Keratinocyte (primary cell): ENCODE measurements at regions not wholly inside any gene's neighbourhood (a gene's known extent, or its start where the extent isn't known, plus 50 kb on each side); places are given as distances from the start of the nearest gene placed in this dataset.
"Not testable (repeated sequence)": the region's sequence is repeated elsewhere in the genome, so short reads cannot be mapped to it uniquely, and the experiment has no call there.

ENCODE experiments used
- DNase-seq: peaks from one replicate; pipeline ENCODE4 v3.0.0-alpha.2; 2011; ENCODE audit warnings: low read depth, missing footprints, low spot score
- FAIRE-seq: peaks from 2 replicates; lab custom pipeline; 2011; peaks lifted over from hg19 to GRCh38; lab: Jason Lieb, UNC
- H2AFZ ChIP-seq: 2 replicates; pipeline ENCODE4 v1.6.0; 2012; ENCODE audit warnings: low read length, control low read depth, inconsistent platforms; ENCODE audit not compliant: control insufficient read depth
- H3K27ac ChIP-seq: 2 replicates; pipeline ENCODE4 v1.5.1; 2011; ENCODE audit warnings: low read length; ENCODE audit not compliant: control insufficient read depth, insufficient read depth
- H3K27me3 ChIP-seq: 3 replicates; pipeline ENCODE4 v1.6.0; 2011; ENCODE audit warnings: low read length; ENCODE audit not compliant: control insufficient read depth, insufficient read depth; ENCODE audit errors: extremely low read depth
- H3K36me3 ChIP-seq, 2 experiments: 2 replicates in 1 of 2; 3 replicates in 1 of 2; pipeline ENCODE4 v1.5.1; 2011; ENCODE audit warnings: low read length in 2 of 2, mild to moderate bottlenecking in 1 of 2; ENCODE audit not compliant: control insufficient read depth in 2 of 2, insufficient read depth in 2 of 2; ENCODE audit errors: extremely low read depth in 1 of 2
- H3K4me1 ChIP-seq: 3 replicates; pipeline ENCODE4 v1.5.1; 2011; ENCODE audit warnings: low read length; ENCODE audit not compliant: control insufficient read depth, insufficient read depth; ENCODE audit errors: extremely low read depth
- H3K4me2 ChIP-seq: 3 replicates; pipeline ENCODE4 v1.6.0; 2011; ENCODE audit warnings: low read depth, low read length; ENCODE audit not compliant: control insufficient read depth, insufficient read depth; ENCODE audit errors: extremely low read depth
- H3K4me3 ChIP-seq, 3 experiments: fragments of 200-600 bp in 1 of 3; sonication (generic) in 1 of 3; 2 replicates in 2 of 3; 3 replicates in 1 of 3; pipeline ENCODE4 v1.5.1; 2011 to 2016; ENCODE audit warnings: low read length in 3 of 3, mild to moderate bottlenecking in 3 of 3, control low read depth in 2 of 3, inconsistent platforms in 1 of 3, low read depth in 1 of 3, mixed read lengths in 1 of 3, mixed run types in 1 of 3, moderate library complexity in 1 of 3; ENCODE audit not compliant: control insufficient read depth in 2 of 3, insufficient read depth in 2 of 3; ENCODE audit errors: extremely low read depth in 1 of 3
- H3K79me2 ChIP-seq: 2 replicates; pipeline ENCODE4 v1.6.0; 2012; ENCODE audit warnings: low read length; ENCODE audit not compliant: control insufficient read depth, insufficient read depth
- H3K9ac ChIP-seq: 3 replicates; pipeline ENCODE4 v1.6.0; 2011; ENCODE audit warnings: low read length; ENCODE audit not compliant: control insufficient read depth, insufficient read depth; ENCODE audit errors: extremely low read depth
- H3K9me1 ChIP-seq: 3 replicates; pipeline ENCODE4 v1.6.0; 2011; ENCODE audit warnings: low read length; ENCODE audit not compliant: control insufficient read depth, insufficient read depth; ENCODE audit errors: extremely low read depth
- H3K9me3 ChIP-seq: 2 replicates; pipeline ENCODE4 v1.5.1; 2012; ENCODE audit warnings: low read depth, low read length; ENCODE audit not compliant: control insufficient read depth
- H4K20me1 ChIP-seq: 3 replicates; pipeline ENCODE4 v1.6.0; 2011; ENCODE audit warnings: low read length; ENCODE audit not compliant: control insufficient read depth, insufficient read depth; ENCODE audit errors: extremely low read depth
- CTCF ChIP-seq, 3 experiments: IDR thresholded peaks in 1 of 3; conservative IDR thresholded peaks in 1 of 3; optimal IDR thresholded peaks in 1 of 3; 2 replicates in 2 of 3; 3 replicates in 1 of 3; pipeline versions ENCODE3 to v1.5.1; 2011; ENCODE audit warnings: low read length in 3 of 3, mild to moderate bottlenecking in 3 of 3, moderate library complexity in 2 of 3, control low read depth in 1 of 3, inconsistent platforms in 1 of 3; ENCODE audit not compliant: insufficient read depth in 2 of 3; ENCODE audit errors: extremely low read depth in 1 of 3
- EZH2 ChIP-seq: IDR thresholded peaks from one replicate; pipeline ENCODE4 v1.6.1; 2012; ENCODE audit warnings: inconsistent platforms, mild to moderate bottlenecking, low read length, moderate library complexity
- dilution Hi-C: fragments of 300-500 bp; cut with MboI; formaldehyde crosslinking; loops from one replicate; pipeline ENCODE4 v1.7.0; 2020; ENCODE audit warnings: low sequenced_read_pairs; ENCODE audit not compliant: extremely low pct_ligation_motif_present

- no peak overlapping the region for H2AFZ ChIP-seq
- dilution Hi-C loops: no loop called here
- H3K9me3 ChIP-seq: no peaks in the 10 kb centered on the region
- H3K27me3 ChIP-seq: no peaks in the 10 kb centered on the region
- no peaks in the 10 kb centered on the region for H4K20me1 ChIP-seq
- H3K9ac ChIP-seq: no peak overlapping the region
- H3K4me2 ChIP-seq: no peak overlapping the region
- H3K4me1 ChIP-seq: no peaks in the 10 kb centered on the region
- H3K4me3 ChIP-seq: no peak overlapping the region
- no peak overlapping the region for H3K27ac ChIP-seq
- TF ChIP-seq CTCF (optimal IDR thresholded peaks at IDR 0.05 in 1 of 3, IDR thresholded peaks at IDR 0.05 in 1 of 3, conservative IDR thresholded peaks at IDR 0.05 in 1 of 3; ENCODE audit: extremely low read depth in 1 of 3, insufficient read depth in 2 of 3, low read length in 3 of 3): no peak
- no peak for TF ChIP-seq EZH2
- no peaks in the 10 kb centered on the region for H3K36me3 ChIP-seq
- DNase-seq (no peak), FAIRE-seq (no peak)
- H3K9me1 ChIP-seq: no peaks in the 10 kb centered on the region
- H3K79me2 ChIP-seq: no peaks in the 10 kb centered on the region
Measured at GRCh38 chr4:84254537-84254936, 244.6 kb downstream of the NKX6-1 start.

GRCh38 chr4:84249521-84249920 is 249.6 kb downstream of the NKX6-1 start:
- FAIRE-seq: no peak

GRCh38 chr4:84245042-84245441 is 254.1 kb downstream of the NKX6-1 start:
- H3K9me1 ChIP-seq, H3K79me2 ChIP-seq, H2AFZ ChIP-seq, H3K4me2 ChIP-seq, H3K27ac ChIP-seq, dilution Hi-C loops, H3K9ac ChIP-seq, H3K4me1 ChIP-seq, H4K20me1 ChIP-seq, DNase-seq, H3K36me3 ChIP-seq, H3K4me3 ChIP-seq, H3K27me3 ChIP-seq, FAIRE-seq, H3K9me3 ChIP-seq: not testable (repeated sequence)

More at GRCh38 chr4:84249521-84249920, 249.6 kb downstream of the NKX6-1 start:
- Histone ChIP-seq H4K20me1 (no peaks in the 10 kb centered on the region), H3K9me1 (no peaks in the 10 kb centered on the region), H3K27me3 (no peaks in the 10 kb centered on the region), H3K4me2 (no peak overlapping the region), H3K79me2 (no peaks in the 10 kb centered on the region), H3K4me3 (no peak overlapping the region), H3K4me1 (no peaks in the 10 kb centered on the region), H3K36me3 (no peaks in the 10 kb centered on the region), H3K27ac (no peak overlapping the region), H3K9me3 (no peaks in the 10 kb centered on the region), H3K9ac (no peak overlapping the region), H2AFZ (no peak overlapping the region)
- DNase-seq: no peak
- dilution Hi-C loops: no loop called here
- no peak for TF ChIP-seq CTCF (optimal IDR thresholded peaks at IDR 0.05 in 1 of 3, IDR thresholded peaks at IDR 0.05 in 1 of 3, conservative IDR thresholded peaks at IDR 0.05 in 1 of 3; ENCODE audit: extremely low read depth in 1 of 3, insufficient read depth in 2 of 3, low read length in 3 of 3)
- no peak for TF ChIP-seq EZH2

- H3K27me3 ChIP-seq, FAIRE-seq, H3K4me1 ChIP-seq, H3K79me2 ChIP-seq, H3K4me2 ChIP-seq, DNase-seq, H3K9me3 ChIP-seq, H3K9me1 ChIP-seq, H3K4me3 ChIP-seq, H3K27ac ChIP-seq, dilution Hi-C loops, H3K36me3 ChIP-seq, H4K20me1 ChIP-seq, H2AFZ ChIP-seq, H3K9ac ChIP-seq: not testable (repeated sequence)
Measured at GRCh38 chr4:84244346-84244801, 254.7 kb downstream of the NKX6-1 start.
